CD14-positive monocyte (primary cell): ENCODE measurements at regions not wholly inside any gene's neighbourhood (a gene's known extent, or its start where the extent isn't known, plus 50 kb on each side); places are given as distances from the start of the nearest gene placed in this dataset.

Experiments
- DNase-seq, 3 donors: peaks; one replicate each; pipeline ENCODE4 v3.0.0-alpha.2; 2011 to 2022
- H2AFZ ChIP-seq: 2 replicates; pipeline ENCODE4 v1.6.0; 2012; ENCODE audit warnings: mild to moderate bottlenecking, low read depth, low read length, inconsistent platforms; ENCODE audit not compliant: insufficient read depth, poor library complexity, severe bottlenecking
- H3K27ac ChIP-seq, 2 donors: 1 replicate in 1 of 2; 2 replicates in 1 of 2; pipeline ENCODE4 v1.5.1; 2012 to 2013; ENCODE audit warnings: low read length in 2 of 2, control low read depth in 1 of 2, inconsistent platforms in 1 of 2, low read depth in 1 of 2, mild to moderate bottlenecking in 1 of 2
- H3K27me3 ChIP-seq, 2 donors: one replicate each; pipeline versions ENCODE4 v1.6.0 to v1.6.1; 2011 to 2013; ENCODE audit warnings: low read length in 2 of 2; ENCODE audit not compliant: control insufficient read depth in 2 of 2, insufficient read depth in 2 of 2
- H3K36me3 ChIP-seq, 2 donors: replicated peaks in 1 of 2; 1 replicate in 1 of 2; 2 replicates in 1 of 2; pipeline versions ENCODE4 v1.5.1 to v1.6.1; 2012 to 2013; ENCODE audit warnings: low read length in 2 of 2, control low read depth in 1 of 2, inconsistent platforms in 1 of 2, mild to moderate bottlenecking in 1 of 2; ENCODE audit not compliant: insufficient read depth in 2 of 2, control insufficient read depth in 1 of 2
- H3K4me1 ChIP-seq, 2 donors: 1 replicate in 1 of 2; 2 replicates in 1 of 2; pipeline versions ENCODE4 v1.5.1 to v1.6.1; 2012 to 2013; ENCODE audit warnings: low read length in 2 of 2, control low read depth in 1 of 2, inconsistent platforms in 1 of 2, mild to moderate bottlenecking in 1 of 2, moderate library complexity in 1 of 2; ENCODE audit not compliant: insufficient read depth in 2 of 2, control insufficient read depth in 1 of 2
- H3K4me2 ChIP-seq: replicated peaks from 2 replicates; pipeline ENCODE3; 2012; ENCODE audit warnings: low read length, moderate library complexity, mild to moderate bottlenecking; ENCODE audit not compliant: poor library complexity, severe bottlenecking; ENCODE audit errors: extremely low read depth
- H3K4me3 ChIP-seq, 3 experiments: fragments of 200-600 bp in 1 of 3; sonication (generic) in 1 of 3; replicated peaks in 1 of 3; 1 replicate in 2 of 3; 2 replicates in 1 of 3; pipeline ENCODE4 v1.5.1; 2011 to 2013; ENCODE audit warnings: low read length in 3 of 3, mild to moderate bottlenecking in 3 of 3, control low read depth in 2 of 3, low read depth in 2 of 3, inconsistent platforms in 1 of 3, moderate library complexity in 1 of 3
- H3K79me2 ChIP-seq: 2 replicates; pipeline ENCODE4 v1.6.0; 2012; ENCODE audit warnings: mild to moderate bottlenecking, control low read depth, inconsistent platforms, low read length, moderate library complexity; ENCODE audit not compliant: insufficient read depth
- H3K9ac ChIP-seq: 2 replicates; pipeline ENCODE4 v1.6.0; 2017; ENCODE audit warnings: low read length, mild to moderate bottlenecking; ENCODE audit not compliant: insufficient read depth, poor library complexity, severe bottlenecking
- H3K9me3 ChIP-seq, 2 donors: replicated peaks in 1 of 2; 1 replicate in 1 of 2; 2 replicates in 1 of 2; pipeline versions ENCODE4 v1.5.1 to v1.6.1; 2012 to 2013; ENCODE audit warnings: low read length in 2 of 2, control low read depth in 1 of 2; ENCODE audit not compliant: control insufficient read depth in 1 of 2, insufficient read depth in 1 of 2
- H4K20me1 ChIP-seq: 2 replicates; pipeline ENCODE4 v1.6.0; 2012; ENCODE audit warnings: mild to moderate bottlenecking, low read length, control low read depth, moderate library complexity; ENCODE audit not compliant: insufficient read depth
- H3K27ac Mint-ChIP-seq, 7 donors: one replicate each; pipeline ENCODE4 v1.8.0; 2020; ENCODE audit warnings: mild to moderate bottlenecking in 7 of 7, mixed read lengths in 7 of 7, moderate library complexity in 6 of 7, inconsistent platforms in 2 of 7
- H3K27me3 Mint-ChIP-seq, 3 donors: one replicate each; pipeline ENCODE4 v1.8.0; 2021 to 2022; ENCODE audit warnings: low read depth in 3 of 3, mild to moderate bottlenecking in 3 of 3, mixed read lengths in 3 of 3, moderate library complexity in 3 of 3, inconsistent platforms in 1 of 3
- H3K36me3 Mint-ChIP-seq, 2 donors: one replicate each; pipeline ENCODE4 v1.8.0; 2020; ENCODE audit warnings: mixed read lengths in 2 of 2, inconsistent platforms in 1 of 2, mild to moderate bottlenecking in 1 of 2
- H3K4me1 Mint-ChIP-seq: one replicate; pipeline ENCODE4 v1.8.0; 2020; ENCODE audit warnings: mild to moderate bottlenecking, mixed read lengths
- H3K4me3 Mint-ChIP-seq, 2 donors: one replicate each; pipeline ENCODE4 v1.8.0; 2020; ENCODE audit warnings: mild to moderate bottlenecking in 2 of 2, mixed read lengths in 2 of 2, moderate library complexity in 1 of 2
- H3K9me3 Mint-ChIP-seq, 7 donors: one replicate each; pipeline ENCODE4 v1.8.0; 2020 to 2022; ENCODE audit warnings: mixed read lengths in 7 of 7, mild to moderate bottlenecking in 6 of 7, moderate library complexity in 6 of 7, inconsistent platforms in 2 of 7
- WGBS: methylation state at CpG from one replicate; pipeline ENCODE4 v1.1.5; 2013; ENCODE audit warnings: missing lambda C conversion rate; ENCODE audit not compliant: insufficient coverage; 5-methylcytosine and 5-hydroxymethylcytosine counted together
- intact Hi-C, 2 donors: fragments of 100-400 bp; cut with micrococcal nuclease; formaldehyde crosslinking; loops; one replicate each; pipeline versions ENCODE4 v1.15.0 to v1.15.1; 2023
- TF ChIP-seq, protein P1 (sequence below): fragments of 200-600 bp; IDR thresholded peaks from one replicate; pipeline ENCODE4 v1.8.0; 2022; ENCODE audit warnings: antibody characterized with exemption, mild to moderate bottlenecking

DNA sequence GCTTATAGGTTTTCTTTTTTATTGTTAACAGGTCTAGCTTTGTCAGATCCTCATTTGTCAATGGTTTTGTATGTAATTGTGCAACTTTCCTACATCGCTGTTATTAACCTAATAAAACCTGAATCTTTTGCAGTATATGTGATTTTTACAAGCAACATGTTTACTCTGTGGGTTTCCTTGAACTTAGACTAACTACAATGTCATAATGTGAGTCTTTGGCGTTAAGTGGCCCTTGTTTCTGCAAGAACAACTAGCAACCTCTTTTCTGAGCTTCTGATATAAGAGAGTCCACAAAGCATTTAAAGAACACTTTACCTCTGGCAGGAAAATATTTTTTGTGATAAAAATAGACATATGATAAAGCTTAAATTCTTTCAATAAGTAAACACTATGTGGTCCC lies 230.3 kb upstream of the CFAP20DC start:
- Mint-ChIP-seq H3K4me1 (peaks cover 3% of the 10 kb centered on the region), H3K27ac (no peak overlapping the region)
- intact Hi-C loops: loop anchor here in 1 of 2 donors (5.0 to 10.0 kb wide), 2 partner anchors 33 to 105 kb away; no protein-coding TSS in a partner anchor

GRCh38 chr3:59277816-59278215 lies 228.0 kb upstream of the CFAP20DC start:
- Mint-ChIP-seq H3K9me3 (peaks cover 0 to 3% (median 0%) of the 10 kb centered on the region in 7 donors), H3K27me3 (peaks cover 0 to 4% (median 2%) of the 10 kb centered on the region in 3 donors), H3K36me3 (no peaks in the 10 kb centered on the region), H3K4me1 (peaks cover 17% of the 10 kb centered on the region), H3K4me3 (no peak overlapping the region), H3K27ac (no peak overlapping the region)
- H2AFZ ChIP-seq: no peak overlapping the region
- intact Hi-C loops: no loop called here
- H3K4me3 ChIP-seq: no peak overlapping the region
- H3K27me3 ChIP-seq: no peaks in the 10 kb centered on the region
- no peak overlapping the region for H3K4me2 ChIP-seq
- no peak overlapping the region for H3K27ac ChIP-seq
- DNase-seq: no peak
- H3K36me3 ChIP-seq: no peaks in the 10 kb centered on the region
- WGBS: 100% methylated on average over 1 of the region's 1 CpG
- H3K79me2 ChIP-seq: no peaks in the 10 kb centered on the region
- H3K9me3 ChIP-seq: no peaks in the 10 kb centered on the region
- H3K4me1 ChIP-seq: peaks cover 0 to 10% of the 10 kb centered on the region in 2 donors
- no peaks in the 10 kb centered on the region for H4K20me1 ChIP-seq
- H3K9ac ChIP-seq: no peak overlapping the region
- TF ChIP-seq, protein P1, sequence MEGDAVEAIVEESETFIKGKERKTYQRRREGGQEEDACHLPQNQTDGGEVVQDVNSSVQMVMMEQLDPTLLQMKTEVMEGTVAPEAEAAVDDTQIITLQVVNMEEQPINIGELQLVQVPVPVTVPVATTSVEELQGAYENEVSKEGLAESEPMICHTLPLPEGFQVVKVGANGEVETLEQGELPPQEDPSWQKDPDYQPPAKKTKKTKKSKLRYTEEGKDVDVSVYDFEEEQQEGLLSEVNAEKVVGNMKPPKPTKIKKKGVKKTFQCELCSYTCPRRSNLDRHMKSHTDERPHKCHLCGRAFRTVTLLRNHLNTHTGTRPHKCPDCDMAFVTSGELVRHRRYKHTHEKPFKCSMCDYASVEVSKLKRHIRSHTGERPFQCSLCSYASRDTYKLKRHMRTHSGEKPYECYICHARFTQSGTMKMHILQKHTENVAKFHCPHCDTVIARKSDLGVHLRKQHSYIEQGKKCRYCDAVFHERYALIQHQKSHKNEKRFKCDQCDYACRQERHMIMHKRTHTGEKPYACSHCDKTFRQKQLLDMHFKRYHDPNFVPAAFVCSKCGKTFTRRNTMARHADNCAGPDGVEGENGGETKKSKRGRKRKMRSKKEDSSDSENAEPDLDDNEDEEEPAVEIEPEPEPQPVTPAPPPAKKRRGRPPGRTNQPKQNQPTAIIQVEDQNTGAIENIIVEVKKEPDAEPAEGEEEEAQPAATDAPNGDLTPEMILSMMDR: no peak

More for the DNA sequence above, 230.3 kb upstream of the CFAP20DC start:
- no peak for DNase-seq
- Mint-ChIP-seq H3K36me3 (no peaks in the 10 kb centered on the region), H3K27me3 (peaks cover 0 to 4% (median 2%) of the 10 kb centered on the region in 3 donors), H3K9me3 (peaks cover 0 to 3% (median 0%) of the 10 kb centered on the region in 7 donors), H3K4me3 (no peak overlapping the region)
- H3K36me3 ChIP-seq: no peaks in the 10 kb centered on the region
- H3K4me3 ChIP-seq: no peak overlapping the region
- H3K27ac ChIP-seq: no peak overlapping the region
- no peak overlapping the region for H3K4me2 ChIP-seq
- no CpG with 5 or more reads among the region's 2 CpGs for whole genome bisulfite sequencing
- no peaks in the 10 kb centered on the region for H3K9me3 ChIP-seq
- no peaks in the 10 kb centered on the region for H3K4me1 ChIP-seq
- H3K9ac ChIP-seq: no peak overlapping the region
- H4K20me1 ChIP-seq: no peaks in the 10 kb centered on the region
- no peaks in the 10 kb centered on the region for H3K27me3 ChIP-seq
- H2AFZ ChIP-seq: no peak overlapping the region
- TF ChIP-seq, protein P1: no peak
- no peaks in the 10 kb centered on the region for H3K79me2 ChIP-seq
